GM12874 (cell line): ENCODE measurements at regions not wholly inside any gene's neighbourhood (a gene's known extent, or its start where the extent isn't known, plus 50 kb on each side); places are given as distances from the start of the nearest gene placed in this dataset.

Experiments used
- CTCF ChIP-seq: IDR thresholded peaks from 2 replicates; pipeline ENCODE4 v1.5.1; 2011; ENCODE audit warnings: low read depth, mild to moderate bottlenecking, control low read depth, low read length, moderate library complexity; ENCODE audit not compliant: insufficient read depth

- TF ChIP-seq CTCF = no peak
Measured at GRCh38 chr15:60073466-60073840, 69.3 kb downstream of the FOXB1 start.

- TF ChIP-seq CTCF = no peak
Measured at GRCh38 chr15:60074181-60074885, 70.2 kb downstream of the FOXB1 start.

- no peak for TF ChIP-seq CTCF
Measured at GRCh38 chr15:60076045-60076444, 71.9 kb downstream of the FOXB1 start.

GRCh38 chr15:60076582-60077276, 72.6 kb downstream of the FOXB1 start:
- no peak for TF ChIP-seq CTCF

DNA sequence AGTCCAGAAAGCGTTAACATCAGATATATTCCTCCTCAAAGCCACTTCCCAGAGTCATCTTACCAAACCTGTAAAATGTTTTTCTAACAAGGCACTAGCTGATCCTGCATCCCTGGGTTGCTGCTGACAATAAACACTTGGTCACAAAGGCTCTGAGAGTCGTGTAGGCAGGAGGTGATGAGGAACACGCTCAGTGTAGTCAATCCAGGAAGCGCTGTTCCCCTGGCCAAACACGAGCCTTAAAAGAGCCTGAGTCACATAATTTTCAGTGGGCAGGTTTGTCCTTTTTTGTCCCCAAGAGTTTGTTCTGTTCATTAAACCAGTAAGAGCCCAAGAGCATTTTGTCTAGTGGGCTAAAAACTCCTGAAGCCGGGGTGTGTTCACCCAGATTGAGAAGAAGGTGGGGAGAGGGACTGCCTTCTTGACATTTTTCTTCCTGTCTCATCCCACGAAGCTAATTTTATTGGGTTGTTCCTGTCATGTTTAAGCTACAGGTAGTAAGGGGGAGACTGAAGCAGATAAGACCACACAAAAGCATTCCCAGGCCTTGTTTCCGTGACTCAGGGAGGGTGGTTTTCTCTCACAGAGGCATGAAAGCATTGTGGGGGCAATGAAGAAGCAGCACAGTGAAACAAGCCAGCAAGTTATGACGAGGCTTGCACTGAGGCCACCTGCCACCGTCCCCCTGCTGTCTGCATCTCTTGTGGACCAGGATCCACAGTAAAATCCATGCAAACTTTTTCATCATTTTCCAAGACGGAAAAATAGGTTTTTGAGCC, 73.7 kb downstream of the FOXB1 start:
- TF ChIP-seq CTCF = no peak

GRCh38 chr15:60079210-60079609, 75.1 kb downstream of the FOXB1 start:
- TF ChIP-seq CTCF = 0 out of 2 replicates have a peak, but pooled peaks have one; percentile 6

GRCh38 chr15:60081976-60082375, 77.9 kb downstream of the FOXB1 start:
- no peak for TF ChIP-seq CTCF
